ENCODE measurements at regions not wholly inside any gene's neighbourhood (a gene's known extent, or its start where the extent isn't known, plus 50 kb on each side); places are given as distances from the start of the nearest gene placed in this dataset.

DNA sequence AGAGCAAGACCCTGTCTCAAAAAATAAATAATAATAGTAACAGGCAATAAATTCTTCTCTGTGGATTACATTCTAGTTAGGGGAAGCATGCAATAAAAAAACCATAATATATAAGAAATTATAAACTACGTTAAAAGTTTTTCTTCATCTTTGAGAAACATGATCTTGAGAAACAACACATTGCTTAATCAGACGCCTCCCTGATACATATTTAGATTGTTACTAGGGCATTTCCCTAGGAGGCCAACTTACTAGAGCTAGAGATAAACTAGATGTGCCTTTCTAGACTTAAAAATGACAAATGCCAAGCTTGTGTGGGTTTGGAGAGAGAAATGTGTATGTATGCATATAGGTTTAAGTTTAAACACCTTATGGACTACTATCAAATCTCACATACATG lies 76.3 kb upstream of the GALNT5 start:
- no peaks in the 10 kb centered on the region for H3K9me3 ChIP-seq (ENCODE audit: control insufficient read depth in 4 of 4, insufficient read depth in 3 of 4, low read length in 3 of 4)
- no peak overlapping the region for H3K27ac ChIP-seq (ENCODE audit: low read depth in 1 of 2, low read length in 1 of 2)
- WGBS, 2 donors: 32 to 44% methylated on average over 2 of the region's 2 CpGs
- H3K27me3 ChIP-seq (ENCODE audit: control insufficient read depth in 3 of 3, insufficient read depth in 3 of 3, low read length in 2 of 3): no peaks in the 10 kb centered on the region
- TF ChIP-seq, protein P1, sequence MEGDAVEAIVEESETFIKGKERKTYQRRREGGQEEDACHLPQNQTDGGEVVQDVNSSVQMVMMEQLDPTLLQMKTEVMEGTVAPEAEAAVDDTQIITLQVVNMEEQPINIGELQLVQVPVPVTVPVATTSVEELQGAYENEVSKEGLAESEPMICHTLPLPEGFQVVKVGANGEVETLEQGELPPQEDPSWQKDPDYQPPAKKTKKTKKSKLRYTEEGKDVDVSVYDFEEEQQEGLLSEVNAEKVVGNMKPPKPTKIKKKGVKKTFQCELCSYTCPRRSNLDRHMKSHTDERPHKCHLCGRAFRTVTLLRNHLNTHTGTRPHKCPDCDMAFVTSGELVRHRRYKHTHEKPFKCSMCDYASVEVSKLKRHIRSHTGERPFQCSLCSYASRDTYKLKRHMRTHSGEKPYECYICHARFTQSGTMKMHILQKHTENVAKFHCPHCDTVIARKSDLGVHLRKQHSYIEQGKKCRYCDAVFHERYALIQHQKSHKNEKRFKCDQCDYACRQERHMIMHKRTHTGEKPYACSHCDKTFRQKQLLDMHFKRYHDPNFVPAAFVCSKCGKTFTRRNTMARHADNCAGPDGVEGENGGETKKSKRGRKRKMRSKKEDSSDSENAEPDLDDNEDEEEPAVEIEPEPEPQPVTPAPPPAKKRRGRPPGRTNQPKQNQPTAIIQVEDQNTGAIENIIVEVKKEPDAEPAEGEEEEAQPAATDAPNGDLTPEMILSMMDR (IDR thresholded peaks at IDR 0.05; ENCODE audit: control extremely low read depth, extremely low read depth): no peak
- H3K9ac ChIP-seq (ENCODE audit: insufficient read depth in 1 of 2, low read length in 2 of 2): no peak overlapping the region
- no peak overlapping the region for H3K4me3 ChIP-seq
- no peaks in the 10 kb centered on the region for H3K36me3 ChIP-seq (ENCODE audit: control insufficient read depth in 4 of 4, insufficient read depth in 4 of 4, low read length in 4 of 4)
- H3K4me1 ChIP-seq (ENCODE audit: control insufficient read depth in 5 of 5, insufficient read depth in 5 of 5, low read length in 5 of 5): peaks cover 0 to 3% (median 3%) of the 10 kb centered on the region in 5 donors
- ATAC-seq (ENCODE audit: insufficient read depth, low FRiP score) (no peak), DNase-seq (peak in 2 of 3 donors; percentile 11 to 40)

DNA sequence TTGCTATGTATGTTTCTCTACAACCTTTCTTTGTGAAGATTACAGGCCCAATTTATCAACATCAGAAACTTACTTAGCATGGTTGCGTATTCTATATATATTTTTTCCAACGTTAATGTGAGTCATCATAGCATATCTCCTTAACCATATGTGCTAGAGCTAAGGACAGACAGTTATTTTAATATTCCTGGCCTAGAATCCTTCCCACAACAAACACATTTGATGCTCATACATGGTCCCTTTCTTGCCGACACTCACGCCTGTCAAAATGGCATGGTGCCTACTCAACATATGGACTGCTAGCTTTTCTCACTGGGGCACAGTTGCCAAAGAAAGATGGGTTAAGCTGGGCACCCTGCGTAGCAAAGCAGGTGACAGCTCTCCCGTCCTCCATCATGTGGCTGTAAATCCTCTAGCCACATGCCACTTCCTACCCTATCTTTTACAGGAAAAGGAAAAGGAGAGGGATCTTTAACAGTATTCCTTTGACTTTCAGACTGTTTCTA lies 75.2 kb upstream of the GALNT5 start:
- Histone ChIP-seq H3K36me3 (ENCODE audit: control insufficient read depth in 4 of 4, insufficient read depth in 4 of 4, low read length in 4 of 4) (no peaks in the 10 kb centered on the region), H3K9ac (ENCODE audit: insufficient read depth in 1 of 2, low read length in 2 of 2) (no peak overlapping the region), H3K4me3 (no peak overlapping the region), H3K27me3 (ENCODE audit: control insufficient read depth in 3 of 3, insufficient read depth in 3 of 3, low read length in 2 of 3) (no peaks in the 10 kb centered on the region), H3K9me3 (ENCODE audit: control insufficient read depth in 4 of 4, insufficient read depth in 3 of 4, low read length in 3 of 4) (no peaks in the 10 kb centered on the region), H3K27ac (ENCODE audit: low read depth in 1 of 2, low read length in 1 of 2) (peak overlapping the region in 1 of 2 donors; percentile 71), H3K4me1 (ENCODE audit: control insufficient read depth in 5 of 5, insufficient read depth in 5 of 5, low read length in 5 of 5) (peaks cover 0 to 3% (median 3%) of the 10 kb centered on the region in 5 donors)
- WGBS, 2 donors: 73 to 78% methylated on average over 6 of the region's 6 CpGs
- no peak for DNase-seq
- TF ChIP-seq, protein P1 (IDR thresholded peaks at IDR 0.05; ENCODE audit: control extremely low read depth, extremely low read depth): no peak
- no peak for ATAC-seq (ENCODE audit: insufficient read depth, low FRiP score)

DNA sequence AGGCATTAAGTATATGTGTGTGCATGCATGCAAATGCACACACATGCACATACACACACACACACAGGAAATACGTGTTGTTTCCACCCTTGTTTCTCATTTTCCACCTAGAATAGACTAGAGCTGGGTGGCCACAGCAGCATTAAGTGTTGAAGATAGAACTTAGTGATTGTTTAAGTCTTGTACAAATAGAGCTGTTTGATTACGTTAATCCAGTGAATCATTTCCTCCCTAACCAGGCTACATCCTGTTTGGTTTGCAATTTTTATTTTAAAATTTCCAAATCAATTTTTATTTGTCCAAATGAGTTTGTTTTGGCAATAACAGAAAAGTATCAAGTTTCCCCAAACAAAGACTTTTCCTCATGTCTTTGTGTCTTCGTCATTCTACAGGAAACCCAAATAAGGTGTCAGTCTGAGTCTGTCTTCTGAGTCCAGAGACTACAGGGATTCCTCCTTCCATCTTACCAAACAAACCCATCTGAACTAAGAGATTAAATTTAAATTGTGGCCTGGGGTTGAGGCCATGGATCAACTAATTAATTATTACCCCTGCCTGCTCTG lies 74.6 kb upstream of the GALNT5 start:
- ATAC-seq (ENCODE audit: insufficient read depth, low FRiP score) (peak; percentile 42), DNase-seq (peak in 2 of 3 donors; percentile 16 to 25)
- H3K36me3 ChIP-seq (ENCODE audit: control insufficient read depth in 4 of 4, insufficient read depth in 4 of 4, low read length in 4 of 4): no peaks in the 10 kb centered on the region
- TF ChIP-seq, protein P1 (IDR thresholded peaks at IDR 0.05; ENCODE audit: control extremely low read depth, extremely low read depth): no peak
- no peak overlapping the region for H3K9ac ChIP-seq (ENCODE audit: insufficient read depth in 1 of 2, low read length in 2 of 2)
- H3K9me3 ChIP-seq (ENCODE audit: control insufficient read depth in 4 of 4, insufficient read depth in 3 of 4, low read length in 3 of 4): no peaks in the 10 kb centered on the region
- WGBS, 2 donors: 18 to 21% methylated on average over 3 of the region's 3 CpGs
- no peaks in the 10 kb centered on the region for H3K27me3 ChIP-seq (ENCODE audit: control insufficient read depth in 3 of 3, insufficient read depth in 3 of 3, low read length in 2 of 3)
- H3K27ac ChIP-seq (ENCODE audit: low read depth in 1 of 2, low read length in 1 of 2): no peak overlapping the region
- H3K4me1 ChIP-seq (ENCODE audit: control insufficient read depth in 5 of 5, insufficient read depth in 5 of 5, low read length in 5 of 5): peaks cover 0 to 3% (median 3%) of the 10 kb centered on the region in 5 donors
- H3K4me3 ChIP-seq: no peak overlapping the region

Data from lung (tissue), 11 donors.